Panc1 (cell line): ENCODE measurements at regions not wholly inside any gene's neighbourhood (a gene's known extent, or its start where the extent isn't known, plus 50 kb on each side); places are given as distances from the start of the nearest gene placed in this dataset.

Experiments used
- ATAC-seq: fragments of 200-7000 bp; cut with Tn5 transposase; 2 replicates; pipeline ENCODE4 v1.9.1; 2020; ENCODE audit warnings: mild to moderate bottlenecking, moderate library complexity
- BruUV-seq: library from RNA; stranded (reverse); fragments of 400-500 nt; replicated peaks from 2 replicates; lab custom pipeline; 2021; lab: Mats Ljungman, UMichigan
- CTCF ChIA-PET: fragments of 300-600 bp; sonication (Branson Sonifier 250); formaldehyde crosslinking; loops from one replicate; lab custom pipeline; 2022; ENCODE audit warnings: antibody characterized with exemption; lab: Charles Lee
- POLR2A ChIA-PET: fragments of 300-600 bp; sonication (Branson Sonifier 250); formaldehyde crosslinking; loops from one replicate; lab custom pipeline; 2022; ENCODE audit warnings: antibody characterized with exemption; lab: Charles Lee
- DNase-seq: peaks from one replicate; pipeline ENCODE4 v3.0.0-alpha.2; 2010; ENCODE audit warnings: low read depth, low spot score
- H3K27ac ChIP-seq: 2 replicates; pipeline ENCODE4 v1.5.1; 2011; ENCODE audit warnings: mild to moderate bottlenecking, low read length, inconsistent platforms
- H3K27me3 ChIP-seq: fragments of 200-500 bp; sonication (Bioruptor generic); 2 replicates; pipeline ENCODE4 v1.6.0; 2014; ENCODE audit warnings: low read length, inconsistent platforms; ENCODE audit not compliant: control insufficient read depth, insufficient read depth
- H3K36me3 ChIP-seq: fragments of 200-500 bp; sonication (Bioruptor generic); 2 replicates; pipeline ENCODE4 v1.5.1; 2014; ENCODE audit warnings: inconsistent platforms, mild to moderate bottlenecking, low read length, moderate library complexity; ENCODE audit not compliant: control insufficient read depth, insufficient read depth
- H3K4me1 ChIP-seq: 2 replicates; pipeline ENCODE4 v1.5.1; 2011; ENCODE audit warnings: inconsistent platforms, mild to moderate bottlenecking, low read length, moderate library complexity; ENCODE audit not compliant: control insufficient read depth, insufficient read depth
- H3K4me3 ChIP-seq, 2 experiments: 2 replicates each; pipeline ENCODE4 v1.5.1; 2011 to 2012; ENCODE audit warnings: low read depth in 2 of 2, low read length in 2 of 2, mild to moderate bottlenecking in 2 of 2, inconsistent platforms in 1 of 2, moderate library complexity in 1 of 2
- H3K9me3 ChIP-seq: fragments of 200-500 bp; sonication (Bioruptor generic); 2 replicates; pipeline ENCODE4 v1.5.1; 2014; ENCODE audit warnings: low read depth, mild to moderate bottlenecking, inconsistent platforms, low read length, moderate library complexity; ENCODE audit not compliant: control insufficient read depth, insufficient read depth
- POLR2AphosphoS5 ChIP-seq: IDR thresholded peaks from 2 replicates; pipeline ENCODE4 v1.6.1; 2012; ENCODE audit warnings: mild to moderate bottlenecking, low read depth, low read length, moderate library complexity
- SIN3A ChIP-seq: IDR thresholded peaks from 2 replicates; pipeline ENCODE4 v1.6.1; 2012; ENCODE audit warnings: low read depth, mild to moderate bottlenecking, low read length, moderate library complexity, borderline replicate concordance; ENCODE audit not compliant: insufficient read depth
- TCF7L2 ChIP-seq: IDR thresholded peaks from 2 replicates; pipeline ENCODE4 v1.6.1; 2011; ENCODE audit warnings: mild to moderate bottlenecking, low read depth, low read length, inconsistent platforms
- in situ Hi-C: cut with HindIII; loops from 2 replicates; pipeline ENCODE4 v1.10.0; 2016; ENCODE audit warnings: low sequenced_read_pairs, low pct_unique_long_range_greater_than_20kb
- intact Hi-C: fragments of 100-400 bp; cut with micrococcal nuclease; formaldehyde crosslinking; loops from one replicate; pipeline ENCODE4 v1.10.0; 2022; ENCODE audit not compliant: unreplicated experiment
- TF ChIP-seq, protein P1 (sequence below): fragments of 450-650 bp; IDR thresholded peaks from 2 replicates; pipeline ENCODE4 v1.5.1; 2017; ENCODE audit warnings: mild to moderate bottlenecking
- TF ChIP-seq, protein P2 (sequence below), 2 experiments: IDR thresholded peaks; 2 replicates each; pipeline ENCODE4 v1.6.1; 2011 to 2012; ENCODE audit warnings: low read depth in 2 of 2, control low read depth in 1 of 2, low read length in 1 of 2, mild to moderate bottlenecking in 1 of 2, moderate library complexity in 1 of 2; ENCODE audit not compliant: insufficient read depth in 1 of 2

DNA sequence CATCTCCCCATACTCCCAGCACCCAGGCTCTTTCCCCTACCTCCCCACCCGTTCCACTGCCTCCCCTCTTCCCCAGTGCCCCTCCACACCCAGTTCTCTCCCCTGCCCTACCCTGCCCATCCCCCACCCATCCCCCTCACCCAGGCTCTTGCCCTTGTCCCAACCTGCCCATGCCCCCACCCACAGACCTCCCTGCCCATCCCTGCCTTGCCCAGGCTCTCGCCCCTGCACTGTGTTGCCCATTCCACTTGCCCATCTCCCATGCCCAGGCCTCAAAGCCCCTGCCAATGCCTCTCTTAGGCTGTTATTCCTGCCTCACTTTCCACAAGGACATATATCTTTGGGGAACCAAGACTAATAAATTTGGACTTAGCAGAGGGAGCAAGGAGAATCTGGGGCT is 262.6 kb upstream of the CXCL12 start:
- Histone ChIP-seq H3K9me3 (no peaks in the 10 kb centered on the region), H3K4me3 (no peak overlapping the region), H3K4me1 (no peaks in the 10 kb centered on the region), H3K36me3 (no peaks in the 10 kb centered on the region), H3K27me3 (no peaks in the 10 kb centered on the region), H3K27ac (no peak overlapping the region)
- ATAC-seq (no peak), DNase-seq (no peak)
- in situ Hi-C loops (no loop called here), intact Hi-C loops (no loop called here)
- BruUV-seq, result no TSS peak
- ChIA-PET POLR2A (no interaction called here), CTCF (no interaction called here)
- TF ChIP-seq, protein P1, sequence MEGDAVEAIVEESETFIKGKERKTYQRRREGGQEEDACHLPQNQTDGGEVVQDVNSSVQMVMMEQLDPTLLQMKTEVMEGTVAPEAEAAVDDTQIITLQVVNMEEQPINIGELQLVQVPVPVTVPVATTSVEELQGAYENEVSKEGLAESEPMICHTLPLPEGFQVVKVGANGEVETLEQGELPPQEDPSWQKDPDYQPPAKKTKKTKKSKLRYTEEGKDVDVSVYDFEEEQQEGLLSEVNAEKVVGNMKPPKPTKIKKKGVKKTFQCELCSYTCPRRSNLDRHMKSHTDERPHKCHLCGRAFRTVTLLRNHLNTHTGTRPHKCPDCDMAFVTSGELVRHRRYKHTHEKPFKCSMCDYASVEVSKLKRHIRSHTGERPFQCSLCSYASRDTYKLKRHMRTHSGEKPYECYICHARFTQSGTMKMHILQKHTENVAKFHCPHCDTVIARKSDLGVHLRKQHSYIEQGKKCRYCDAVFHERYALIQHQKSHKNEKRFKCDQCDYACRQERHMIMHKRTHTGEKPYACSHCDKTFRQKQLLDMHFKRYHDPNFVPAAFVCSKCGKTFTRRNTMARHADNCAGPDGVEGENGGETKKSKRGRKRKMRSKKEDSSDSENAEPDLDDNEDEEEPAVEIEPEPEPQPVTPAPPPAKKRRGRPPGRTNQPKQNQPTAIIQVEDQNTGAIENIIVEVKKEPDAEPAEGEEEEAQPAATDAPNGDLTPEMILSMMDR, result no peak
- TF ChIP-seq TCF7L2 (no peak), SIN3A (no peak), POLR2AphosphoS5 (no peak)
- TF ChIP-seq, protein P2, sequence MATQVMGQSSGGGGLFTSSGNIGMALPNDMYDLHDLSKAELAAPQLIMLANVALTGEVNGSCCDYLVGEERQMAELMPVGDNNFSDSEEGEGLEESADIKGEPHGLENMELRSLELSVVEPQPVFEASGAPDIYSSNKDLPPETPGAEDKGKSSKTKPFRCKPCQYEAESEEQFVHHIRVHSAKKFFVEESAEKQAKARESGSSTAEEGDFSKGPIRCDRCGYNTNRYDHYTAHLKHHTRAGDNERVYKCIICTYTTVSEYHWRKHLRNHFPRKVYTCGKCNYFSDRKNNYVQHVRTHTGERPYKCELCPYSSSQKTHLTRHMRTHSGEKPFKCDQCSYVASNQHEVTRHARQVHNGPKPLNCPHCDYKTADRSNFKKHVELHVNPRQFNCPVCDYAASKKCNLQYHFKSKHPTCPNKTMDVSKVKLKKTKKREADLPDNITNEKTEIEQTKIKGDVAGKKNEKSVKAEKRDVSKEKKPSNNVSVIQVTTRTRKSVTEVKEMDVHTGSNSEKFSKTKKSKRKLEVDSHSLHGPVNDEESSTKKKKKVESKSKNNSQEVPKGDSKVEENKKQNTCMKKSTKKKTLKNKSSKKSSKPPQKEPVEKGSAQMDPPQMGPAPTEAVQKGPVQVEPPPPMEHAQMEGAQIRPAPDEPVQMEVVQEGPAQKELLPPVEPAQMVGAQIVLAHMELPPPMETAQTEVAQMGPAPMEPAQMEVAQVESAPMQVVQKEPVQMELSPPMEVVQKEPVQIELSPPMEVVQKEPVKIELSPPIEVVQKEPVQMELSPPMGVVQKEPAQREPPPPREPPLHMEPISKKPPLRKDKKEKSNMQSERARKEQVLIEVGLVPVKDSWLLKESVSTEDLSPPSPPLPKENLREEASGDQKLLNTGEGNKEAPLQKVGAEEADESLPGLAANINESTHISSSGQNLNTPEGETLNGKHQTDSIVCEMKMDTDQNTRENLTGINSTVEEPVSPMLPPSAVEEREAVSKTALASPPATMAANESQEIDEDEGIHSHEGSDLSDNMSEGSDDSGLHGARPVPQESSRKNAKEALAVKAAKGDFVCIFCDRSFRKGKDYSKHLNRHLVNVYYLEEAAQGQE (IDR thresholded peaks at IDR 0.05; ENCODE audit: insufficient read depth in 1 of 2, low read depth in 2 of 2, low read length in 1 of 2), result no peak

DNA sequence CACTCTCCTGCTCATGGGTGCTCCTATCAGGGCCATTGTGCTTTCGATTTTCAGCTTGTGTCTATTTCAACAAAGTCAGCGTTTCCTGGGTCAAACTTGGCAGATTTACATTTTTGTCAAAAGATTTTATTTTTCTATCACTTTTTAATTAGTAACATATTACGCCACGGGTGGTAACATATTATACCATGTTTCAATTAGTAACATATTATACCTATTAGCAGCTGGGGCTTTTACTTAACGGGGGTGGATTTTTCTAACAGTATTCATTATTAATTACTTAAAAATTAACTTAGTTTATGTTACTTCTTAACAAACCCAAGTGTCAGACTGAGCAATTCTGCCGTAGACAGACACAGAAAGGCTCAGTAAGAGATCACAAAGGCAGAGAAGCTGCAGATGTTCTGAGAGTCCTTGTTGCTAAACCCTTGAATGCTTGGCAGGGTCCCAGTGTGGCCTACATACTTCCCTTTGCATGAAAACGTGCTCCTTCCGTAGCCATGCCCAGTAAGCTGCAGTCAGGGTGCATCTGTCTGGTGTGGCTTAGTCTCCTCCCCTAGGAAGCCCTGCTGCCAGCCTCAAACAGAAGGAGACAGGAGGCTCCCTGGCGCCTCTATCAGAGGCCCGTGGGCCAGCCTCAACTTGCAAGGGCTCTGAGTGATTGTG is 263.1 kb upstream of the CXCL12 start:
- no peak for DNase-seq
- CTCF ChIA-PET, result no interaction called here

More for the DNA sequence above, 263.1 kb upstream of the CXCL12 start:
- Histone ChIP-seq H3K36me3 (no peaks in the 10 kb centered on the region), H3K27me3 (no peaks in the 10 kb centered on the region), H3K9me3 (no peaks in the 10 kb centered on the region), H3K4me1 (no peaks in the 10 kb centered on the region), H3K4me3 (no peak overlapping the region), H3K27ac (no peak overlapping the region)
- TF ChIP-seq TCF7L2, result no peak
- TF ChIP-seq SIN3A, result no peak
- TF ChIP-seq POLR2AphosphoS5, result no peak
- TF ChIP-seq, protein P1, result no peak
- TF ChIP-seq, protein P2 (IDR thresholded peaks at IDR 0.05; ENCODE audit: insufficient read depth in 1 of 2, low read depth in 2 of 2, low read length in 1 of 2), result no peak
- in situ Hi-C loops (no loop called here), intact Hi-C loops (no loop called here)
- no TSS peak for BruUV-seq
- POLR2A ChIA-PET, result no interaction called here
- no peak for ATAC-seq
